ENCODE measurements at regions not wholly inside any gene's neighbourhood (a gene's known extent, or its start where the extent isn't known, plus 50 kb on each side); places are given as distances from the start of the nearest gene placed in this dataset.
"Not testable (repeated sequence)": the region's sequence is repeated elsewhere in the genome, so short reads cannot be mapped to it uniquely, and the experiment has no call there.

DNA sequence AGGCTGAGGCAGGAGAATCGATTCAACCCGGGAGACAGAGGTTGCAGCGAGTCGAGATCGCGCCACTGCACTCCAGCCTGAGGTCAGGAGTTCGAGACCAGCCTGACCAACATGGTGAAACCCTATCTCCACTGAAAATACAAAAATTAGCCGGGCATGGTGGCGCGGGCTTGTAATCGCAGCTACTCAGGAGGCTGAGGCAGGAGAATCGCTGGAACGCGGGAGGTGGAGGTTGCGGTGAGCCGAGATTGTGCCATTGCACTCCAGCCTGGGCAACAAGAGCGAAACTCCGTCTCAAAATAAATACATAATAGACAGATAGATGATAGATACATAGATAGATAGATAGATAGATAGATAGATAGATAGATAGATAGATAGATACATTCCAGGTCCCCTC, 233.3 kb downstream of the CRLF2 start:
- DNase-seq (ENCODE audit: low spot score); in situ Hi-C loops (cut with HindIII; ENCODE audit: low sequenced_read_pairs): not testable (repeated sequence)

DNA sequence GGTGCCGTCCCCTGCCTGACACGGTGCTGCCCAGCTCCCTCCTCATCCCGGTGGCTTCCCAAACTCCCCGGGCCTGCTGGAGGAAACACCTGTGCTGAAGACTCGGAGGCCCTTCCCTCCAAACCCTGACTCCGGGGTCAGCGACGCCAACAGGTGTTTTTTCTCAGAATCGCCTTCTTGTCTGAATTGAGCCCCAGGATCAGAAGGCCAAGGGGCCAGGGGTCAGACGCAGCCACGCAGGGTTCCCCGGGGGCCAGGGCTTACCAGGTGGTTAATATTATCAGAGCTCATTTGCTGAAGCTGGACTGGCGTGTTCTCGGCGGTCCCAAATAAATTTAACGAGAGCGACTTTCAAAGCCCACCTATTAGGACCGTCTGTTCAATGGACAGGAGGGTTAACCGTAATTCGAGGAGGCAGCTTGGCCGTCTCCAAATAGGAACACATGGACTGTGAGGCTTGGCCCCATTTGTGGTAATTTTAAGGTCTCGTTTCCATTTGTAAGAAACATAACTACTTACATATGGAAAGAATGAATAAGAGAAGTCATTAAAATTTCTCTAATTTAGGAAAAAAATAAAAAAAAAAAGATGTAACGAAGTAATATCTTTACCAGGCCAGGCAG, 239.3 kb downstream of the CRLF2 start:
- in situ Hi-C loops (cut with HindIII; ENCODE audit: low sequenced_read_pairs), result no loop called here
- DNase-seq (ENCODE audit: low spot score), result no peak

DNA sequence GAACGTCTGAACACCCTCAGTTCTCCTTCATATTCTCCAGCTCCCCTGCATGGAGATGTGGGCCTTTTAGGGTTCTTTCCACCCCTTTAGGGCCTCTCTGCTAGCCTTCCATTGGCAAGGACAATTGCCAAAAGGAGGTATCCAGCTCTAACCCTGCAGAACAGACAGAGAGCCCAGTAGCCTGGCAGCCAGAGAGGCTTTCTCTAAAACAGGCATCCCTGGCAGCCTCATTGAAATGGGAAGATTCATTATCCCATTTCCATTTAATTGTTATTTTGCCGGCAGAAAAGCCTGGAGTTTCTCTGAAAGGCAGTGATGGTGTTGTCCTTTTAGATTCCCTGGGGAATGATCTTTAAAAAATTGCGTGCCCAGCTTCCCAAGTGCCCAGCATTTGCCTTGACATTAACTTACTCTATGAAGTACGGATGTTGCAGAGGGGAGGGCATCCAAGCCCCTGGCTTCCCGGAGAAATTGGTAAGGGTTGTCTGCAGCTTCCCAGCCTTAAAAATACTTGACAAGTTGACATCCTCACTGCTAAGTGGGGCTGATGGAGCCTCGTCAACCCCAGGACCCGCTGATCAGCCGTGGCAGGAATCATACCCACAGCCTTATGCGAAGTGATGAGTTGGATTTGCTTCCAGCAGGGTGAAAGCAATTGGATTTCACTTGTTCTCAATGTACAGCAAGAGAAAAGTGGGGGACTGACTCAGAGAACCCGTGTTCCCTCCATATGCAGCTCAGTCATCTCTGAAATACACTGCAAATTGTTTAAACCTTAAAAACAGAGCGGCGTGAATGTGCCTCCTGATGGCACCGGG, 244.1 kb downstream of the CRLF2 start:
- in situ Hi-C loops (cut with HindIII; ENCODE audit: low sequenced_read_pairs), result no loop called here
- DNase-seq (ENCODE audit: low spot score), result no peak

DNA sequence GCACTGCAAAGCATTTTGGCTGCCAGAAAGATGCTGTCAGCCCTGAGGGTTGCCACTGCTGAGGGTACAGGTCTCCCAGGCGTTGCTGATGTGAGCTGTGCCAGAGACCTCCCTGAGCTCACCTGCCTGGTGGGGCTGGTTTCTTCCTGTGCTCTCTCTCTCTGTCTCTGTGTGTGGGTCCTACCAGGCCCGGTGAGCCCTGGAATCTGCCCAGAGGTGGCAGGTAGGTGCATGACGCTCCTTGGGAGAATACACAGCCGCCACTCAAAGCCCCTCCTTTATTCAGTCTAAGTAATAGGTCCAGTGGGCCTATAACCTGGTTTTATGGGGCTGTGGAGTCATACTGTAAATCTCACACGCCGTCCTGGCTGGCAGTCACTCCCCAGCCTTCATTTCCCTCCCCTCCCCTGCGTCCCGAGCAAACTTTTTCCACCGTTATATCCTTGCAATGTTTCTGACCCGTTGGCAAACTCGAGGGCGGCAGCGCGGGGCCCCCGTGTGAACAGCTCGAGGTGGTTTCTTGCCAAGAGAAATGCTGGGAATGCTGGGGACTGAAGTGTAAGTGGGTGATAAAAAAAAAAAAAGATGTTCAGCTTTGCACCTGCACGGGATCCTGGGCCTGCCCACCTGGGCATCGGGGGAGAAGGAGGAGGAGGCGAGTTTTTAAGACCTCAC, 245.9 kb downstream of the CRLF2 start:
- DNase-seq (ENCODE audit: low spot score), result no peak
- in situ Hi-C loops (cut with HindIII; ENCODE audit: low sequenced_read_pairs), result no loop called here

DNA sequence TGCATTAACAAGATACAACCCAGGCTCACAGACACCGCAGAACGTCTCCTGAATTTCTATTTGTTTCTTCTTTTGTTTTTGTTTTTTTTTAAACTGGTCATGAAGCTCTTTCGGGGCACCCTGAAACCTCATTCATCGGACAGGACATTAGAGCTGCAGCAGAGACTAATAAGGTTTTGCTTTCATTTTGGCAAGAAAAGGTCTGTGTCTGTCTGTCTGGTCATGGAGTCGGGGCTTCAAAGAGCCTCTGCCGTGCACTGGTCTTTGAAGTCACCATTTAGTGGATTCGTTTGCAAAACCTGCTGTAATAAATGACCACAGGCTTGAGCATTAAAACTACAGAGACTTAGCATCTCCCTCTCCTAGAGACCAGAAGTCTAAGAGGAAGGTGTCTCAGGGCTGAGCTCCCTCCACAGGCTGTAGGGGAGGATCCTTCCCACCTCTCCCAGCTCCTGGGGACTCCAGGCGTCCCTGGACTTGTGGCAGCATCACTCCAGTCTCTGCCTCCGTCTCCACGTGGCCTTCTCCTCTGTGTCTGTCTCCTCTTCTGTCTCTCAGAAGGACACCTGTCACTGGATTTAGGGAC, 247.5 kb downstream of the CRLF2 start:
- in situ Hi-C loops (cut with HindIII; ENCODE audit: low sequenced_read_pairs), result no loop called here
- DNase-seq (ENCODE audit: low spot score), result no peak

DNA sequence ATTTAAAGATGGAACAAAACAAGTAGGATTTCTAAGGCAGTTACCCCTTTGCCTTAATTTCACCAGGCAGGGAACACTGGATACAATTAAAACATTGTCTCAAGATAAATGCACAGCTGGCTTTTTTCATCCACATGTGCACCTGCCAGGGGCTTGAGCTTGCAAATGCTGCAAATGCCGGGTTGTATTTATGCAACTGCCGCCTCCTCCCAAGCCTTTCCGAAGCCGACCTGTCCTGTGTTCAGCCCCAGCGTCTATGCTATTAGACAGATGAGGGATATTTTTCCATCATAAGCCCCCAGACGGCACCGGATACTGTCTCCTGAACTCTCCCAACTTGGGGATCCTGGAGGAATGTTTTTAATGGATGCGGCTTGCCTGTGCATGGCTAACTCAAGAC, 251.6 kb downstream of the CRLF2 start:
- in situ Hi-C loops (cut with HindIII; ENCODE audit: low sequenced_read_pairs), result no loop called here
- DNase-seq (ENCODE audit: low spot score), result no peak

DNA sequence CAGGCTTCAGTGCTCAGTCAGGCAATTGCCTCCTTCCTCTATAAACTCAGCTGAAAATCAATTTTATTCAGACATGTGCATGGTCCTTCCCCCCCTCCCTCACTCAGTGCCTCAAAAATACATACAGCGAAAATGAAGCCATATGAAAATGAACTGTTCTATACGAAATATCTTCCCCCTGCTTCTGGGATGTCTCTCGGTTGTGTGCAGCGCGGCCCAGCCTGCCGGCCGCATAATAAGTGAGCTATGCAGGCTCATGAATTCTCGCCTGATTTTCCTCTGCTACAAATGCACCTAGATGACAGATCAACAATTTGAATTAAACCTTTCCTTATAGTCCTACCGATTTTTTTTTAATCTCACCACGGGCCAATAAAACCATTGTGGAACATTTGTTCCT, 252.9 kb downstream of the CRLF2 start:
- in situ Hi-C loops (cut with HindIII; ENCODE audit: low sequenced_read_pairs), result no loop called here
- DNase-seq (ENCODE audit: low spot score), result no peak

DNA sequence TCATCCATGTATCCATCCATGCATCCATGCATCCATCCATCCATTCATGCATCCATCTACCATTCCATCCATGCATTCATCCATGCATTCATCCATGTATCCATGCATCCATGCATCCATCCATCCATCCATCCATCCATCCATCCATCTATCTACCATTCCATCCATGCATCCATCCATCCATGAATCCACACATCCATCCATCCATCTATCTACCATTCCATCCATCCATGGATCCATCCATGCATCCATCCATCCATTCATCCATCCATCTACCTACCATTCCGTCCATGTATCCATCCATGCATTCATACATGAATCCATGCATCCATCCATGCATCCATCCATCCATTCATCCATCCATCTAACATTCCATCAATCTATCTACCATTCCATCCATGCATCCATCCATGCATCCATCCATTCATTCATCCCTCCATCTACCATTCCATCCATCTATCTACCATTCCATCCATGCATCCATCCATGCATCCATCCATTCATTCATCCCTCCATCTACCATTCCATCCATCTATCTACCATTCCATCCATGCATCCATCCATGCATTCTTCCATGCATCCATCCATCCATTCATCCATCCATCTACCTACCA, 257.2 kb downstream of the CRLF2 start:
- DNase-seq (ENCODE audit: low spot score); in situ Hi-C loops (cut with HindIII; ENCODE audit: low sequenced_read_pairs): not testable (repeated sequence)

DNA sequence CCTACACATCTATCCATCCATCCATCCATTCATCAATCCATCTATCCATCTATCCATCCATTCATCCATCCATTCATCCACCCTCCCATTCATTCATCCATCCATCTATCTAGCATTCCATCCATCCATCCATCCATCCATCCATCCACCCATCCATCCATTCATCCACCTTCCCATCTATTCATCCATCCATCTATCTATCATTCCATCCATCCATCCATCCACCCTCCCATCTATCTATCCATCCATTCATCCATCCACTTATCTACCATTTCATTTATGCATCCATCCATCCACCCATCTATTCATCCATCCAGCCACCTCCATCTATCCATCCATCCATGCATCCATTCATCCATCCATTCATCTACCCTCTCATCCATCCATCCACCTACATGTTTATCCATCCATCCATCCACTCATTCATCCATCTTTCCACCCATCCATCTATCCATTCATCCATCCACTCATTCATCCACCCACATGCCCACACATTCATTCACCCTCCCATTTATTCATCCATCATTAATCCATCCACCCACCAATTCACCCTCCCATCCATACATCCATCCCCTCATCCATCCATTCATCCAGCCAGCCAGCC, 258.5 kb downstream of the CRLF2 start:
- in situ Hi-C loops (cut with HindIII; ENCODE audit: low sequenced_read_pairs), result no loop called here
- no peak for DNase-seq (ENCODE audit: low spot score)

DNA sequence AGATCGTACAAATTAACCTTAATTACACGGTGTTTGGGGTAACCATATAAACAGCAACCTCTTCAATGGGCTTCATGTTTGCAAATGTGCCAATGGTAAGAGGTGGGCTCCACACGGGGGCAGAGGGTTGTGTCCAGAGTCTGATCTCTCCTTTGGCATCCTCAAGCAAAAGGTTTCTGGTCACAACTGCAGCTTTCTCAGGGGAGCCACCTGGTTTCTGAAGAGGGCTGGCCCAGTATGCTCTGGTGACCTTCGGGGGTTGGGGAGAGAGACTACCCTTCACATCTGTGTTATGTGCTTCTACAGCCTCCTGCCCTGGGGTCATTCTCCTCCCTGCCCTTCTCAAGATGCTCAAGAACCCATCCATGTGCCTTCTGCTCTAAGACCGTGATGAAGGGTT, 259.6 kb downstream of the CRLF2 start:
- no peak for DNase-seq (ENCODE audit: low spot score)
- in situ Hi-C loops (cut with HindIII; ENCODE audit: low sequenced_read_pairs), result no loop called here

DNA sequence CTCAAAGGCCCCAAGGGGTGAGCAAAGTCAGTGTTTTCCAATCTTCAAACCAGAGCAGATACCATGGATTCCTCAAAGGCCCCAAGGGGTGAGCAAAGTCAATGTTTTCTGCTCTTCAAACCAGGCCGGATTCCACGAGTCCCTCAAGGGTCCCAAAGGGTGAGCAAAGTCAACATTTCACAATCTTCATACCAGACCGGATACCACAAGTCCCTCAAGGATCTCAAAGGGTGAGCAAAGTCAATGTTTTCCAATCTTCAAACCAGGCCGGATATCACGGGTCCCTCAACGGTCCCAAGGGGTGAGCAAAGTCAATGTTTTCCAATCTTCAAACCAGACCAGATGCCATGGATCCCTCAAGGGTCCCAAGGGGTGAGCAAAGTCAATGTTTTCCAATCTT, 265.2 kb downstream of the CRLF2 start:
- in situ Hi-C loops (cut with HindIII; ENCODE audit: low sequenced_read_pairs), result not testable (repeated sequence)

DNA sequence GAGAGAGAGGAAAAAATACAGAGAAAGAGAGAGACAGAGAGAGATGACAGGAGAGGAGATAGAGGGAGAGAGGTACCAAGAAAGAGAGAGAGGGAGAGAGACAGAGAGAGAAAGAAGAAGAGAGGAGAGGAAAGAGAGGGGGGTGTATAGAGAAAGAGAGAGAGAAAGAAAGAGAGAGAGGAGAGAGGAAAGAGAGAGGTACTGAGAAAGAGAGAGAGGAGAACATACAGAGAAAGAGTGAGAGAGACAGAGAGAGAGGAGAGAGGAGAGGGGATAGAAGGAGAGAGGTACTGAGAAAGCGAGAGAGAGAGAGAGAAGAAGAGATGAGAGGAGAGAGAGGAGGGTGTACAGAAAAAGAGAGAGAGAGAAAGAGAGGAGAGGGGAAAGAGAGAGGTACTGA, 269.4 kb downstream of the CRLF2 start:
- in situ Hi-C loops (cut with HindIII; ENCODE audit: low sequenced_read_pairs), result no loop called here
- DNase-seq (ENCODE audit: low spot score), result no peak

More for the DNA sequence above, 265.2 kb downstream of the CRLF2 start:
- DNase-seq (ENCODE audit: low spot score), result not testable (repeated sequence)

DNA sequence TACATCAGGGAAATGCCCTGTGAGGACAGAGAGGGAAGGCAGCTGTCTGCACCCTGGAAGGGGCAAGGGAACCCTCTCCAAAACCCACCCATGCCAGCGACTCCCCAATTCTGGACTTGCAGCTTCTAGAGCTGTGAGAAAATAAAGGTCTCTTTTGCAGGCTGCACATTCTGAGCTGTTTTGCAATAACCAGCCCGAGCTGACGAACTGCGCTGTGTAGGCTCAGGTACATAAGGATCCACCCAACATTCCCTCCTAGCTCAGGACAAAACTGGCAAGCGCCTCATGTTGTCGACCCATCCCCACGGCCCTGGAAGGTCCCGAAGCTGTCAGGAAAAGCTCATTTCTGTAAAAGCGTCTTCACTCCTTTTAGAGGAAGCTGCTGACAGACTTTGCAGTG, 271.8 kb downstream of the CRLF2 start:
- in situ Hi-C loops (cut with HindIII; ENCODE audit: low sequenced_read_pairs), result no loop called here
- no peak for DNase-seq (ENCODE audit: low spot score)

DNA sequence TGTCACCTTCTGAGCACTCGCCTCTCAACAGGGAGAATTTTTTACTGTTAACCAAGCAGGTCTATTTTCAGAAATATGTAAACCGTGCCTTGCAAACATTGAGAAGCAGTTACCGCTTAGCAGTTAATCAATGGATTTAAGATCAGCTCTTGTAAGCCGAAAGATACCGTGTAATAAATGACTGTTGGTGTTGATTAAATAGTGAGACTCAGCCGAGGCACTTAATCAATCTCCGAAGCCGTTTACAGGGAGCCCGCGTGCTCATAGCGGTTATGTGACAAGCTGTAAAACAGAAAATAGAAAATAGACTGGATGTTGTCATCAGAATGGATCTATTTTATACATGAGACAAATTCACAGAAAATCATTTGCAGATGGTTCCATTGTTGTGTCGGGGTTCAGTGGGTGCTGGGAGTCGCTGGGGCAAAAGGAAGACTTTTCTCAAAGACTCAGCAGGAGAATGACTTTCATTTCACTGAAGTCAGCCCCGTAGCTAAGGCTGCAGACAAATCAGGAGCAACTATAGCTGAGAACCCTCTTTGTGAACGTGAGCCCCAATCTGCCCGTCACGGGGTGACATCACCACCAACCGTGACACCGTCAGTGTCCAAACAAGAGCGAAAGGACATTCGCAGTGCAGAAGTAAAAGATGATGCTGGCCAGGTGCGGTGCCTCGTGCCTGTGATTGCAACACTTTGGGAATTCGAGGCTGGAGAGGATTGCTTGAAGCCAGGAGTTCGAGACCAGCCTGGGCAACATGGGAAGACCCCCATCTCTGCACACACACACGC, 275.3 kb downstream of the CRLF2 start:
- DNase-seq (ENCODE audit: low spot score), result no peak
- in situ Hi-C loops (cut with HindIII; ENCODE audit: low sequenced_read_pairs), result no loop called here

DNA sequence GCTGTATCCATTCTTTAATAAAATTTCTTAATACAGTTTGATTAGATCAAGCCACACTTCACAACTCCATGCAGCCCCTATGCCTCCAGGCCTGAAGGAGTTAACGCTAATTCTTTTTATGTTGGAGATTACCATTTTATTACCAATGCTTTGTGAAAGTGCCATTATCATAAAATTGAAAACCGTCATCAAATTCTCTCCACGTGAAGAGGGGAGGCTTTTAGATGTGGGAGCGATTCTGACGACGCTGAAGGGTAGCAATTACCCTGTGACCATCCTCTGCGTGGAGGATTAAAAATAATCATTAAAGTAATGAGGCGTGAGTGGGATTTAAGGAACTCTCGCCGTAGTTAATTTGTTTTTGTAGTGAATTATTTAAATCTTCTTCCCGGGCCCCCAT, 278.8 kb downstream of the CRLF2 start:
- in situ Hi-C loops (cut with HindIII; ENCODE audit: low sequenced_read_pairs), result no loop called here

DNA sequence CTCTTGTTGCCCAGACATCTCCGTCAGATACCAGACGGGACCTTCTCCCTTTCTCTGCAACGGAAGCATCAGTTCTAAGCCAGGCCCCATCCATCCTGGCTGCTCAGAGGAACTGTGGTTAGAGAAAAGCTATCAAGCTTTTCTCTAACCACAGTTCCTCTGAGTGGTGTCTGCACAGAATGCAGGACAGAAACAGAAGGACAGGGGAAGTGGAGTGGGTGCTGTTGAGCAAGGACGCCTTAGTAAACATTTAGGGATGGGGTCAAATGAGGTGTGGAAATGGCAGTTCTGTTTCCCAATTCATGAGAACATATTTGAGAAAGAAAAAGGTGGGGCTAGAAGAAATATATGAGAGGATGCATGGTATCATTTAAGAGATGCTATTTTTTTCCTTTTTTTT, 283.8 kb downstream of the CRLF2 start:
- in situ Hi-C loops (cut with HindIII; ENCODE audit: low sequenced_read_pairs), result no loop called here
- no peak for DNase-seq (ENCODE audit: low spot score)

More for the DNA sequence above, 278.8 kb downstream of the CRLF2 start:
- DNase-seq (ENCODE audit: low spot score), result no peak

DNA sequence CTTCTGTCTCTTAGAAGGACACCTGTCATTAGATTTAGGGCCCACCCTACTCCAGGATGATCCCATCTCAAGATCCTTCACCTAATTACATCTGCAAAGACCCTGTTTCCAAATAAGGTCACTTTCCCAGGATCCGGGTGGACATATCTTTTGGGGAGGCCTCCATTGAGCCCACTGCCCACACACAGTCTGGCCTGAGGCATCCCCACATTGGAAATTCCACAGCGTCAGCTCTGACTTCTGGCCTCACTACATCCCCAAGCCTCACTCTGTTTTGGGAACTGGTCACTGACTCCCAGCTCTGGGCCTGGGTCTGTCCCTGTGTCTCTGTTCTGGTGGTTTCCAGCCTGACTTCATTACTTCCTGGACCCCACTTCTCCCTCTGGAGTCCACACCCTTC, 285.5 kb downstream of the CRLF2 start:
- no peak for DNase-seq (ENCODE audit: low spot score)
- in situ Hi-C loops (cut with HindIII; ENCODE audit: low sequenced_read_pairs), result no loop called here

DNA sequence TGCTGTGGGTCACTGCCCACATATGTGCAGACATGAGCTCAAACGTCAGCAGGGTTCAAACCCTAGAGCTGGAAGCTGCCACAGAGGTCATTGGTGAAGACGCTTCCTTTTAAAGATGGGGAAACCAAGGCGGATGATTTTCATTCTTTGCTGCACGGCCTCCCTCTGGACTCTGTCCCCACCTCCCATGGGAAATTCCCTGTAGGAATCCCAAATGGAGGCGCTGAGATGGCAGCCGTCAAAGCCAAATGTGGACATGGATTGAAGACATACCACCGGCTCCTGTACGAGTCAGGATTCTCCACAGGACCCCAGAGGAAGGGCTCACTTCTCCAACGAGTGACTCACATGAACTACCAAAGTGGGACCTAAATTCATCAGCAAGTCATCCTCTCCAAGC, 286.4 kb downstream of the CRLF2 start:
- no peak for DNase-seq (ENCODE audit: low spot score)
- in situ Hi-C loops (cut with HindIII; ENCODE audit: low sequenced_read_pairs), result no loop called here

DNA sequence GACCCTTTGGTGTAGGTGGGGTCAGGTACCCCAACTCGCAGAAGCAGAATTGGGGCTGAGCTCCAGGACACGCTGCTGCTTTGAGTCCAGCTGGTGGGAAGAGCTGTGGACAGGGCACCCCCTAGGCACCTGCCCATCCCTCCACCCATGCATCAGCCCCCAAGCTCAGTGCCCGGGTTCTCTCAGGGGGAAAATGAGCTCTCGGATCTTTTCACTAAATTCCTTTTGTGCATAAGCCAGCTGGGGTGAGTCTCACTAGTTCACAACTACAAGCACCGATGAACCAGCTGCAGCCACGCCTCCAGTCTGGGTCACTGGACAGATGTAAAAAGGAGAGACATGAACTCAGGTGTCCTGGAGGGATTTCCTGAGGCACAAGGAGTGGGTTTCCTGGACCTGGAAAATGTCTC, 286.8 kb downstream of the CRLF2 start:
- no peak for DNase-seq (ENCODE audit: low spot score)
- in situ Hi-C loops (cut with HindIII; ENCODE audit: low sequenced_read_pairs), result no loop called here

All from G401 (cell line).